ENCODE measurements at regions not wholly inside any gene's neighbourhood (a gene's known extent, or its start where the extent isn't known, plus 50 kb on each side); places are given as distances from the start of the nearest gene placed in this dataset.

DNA sequence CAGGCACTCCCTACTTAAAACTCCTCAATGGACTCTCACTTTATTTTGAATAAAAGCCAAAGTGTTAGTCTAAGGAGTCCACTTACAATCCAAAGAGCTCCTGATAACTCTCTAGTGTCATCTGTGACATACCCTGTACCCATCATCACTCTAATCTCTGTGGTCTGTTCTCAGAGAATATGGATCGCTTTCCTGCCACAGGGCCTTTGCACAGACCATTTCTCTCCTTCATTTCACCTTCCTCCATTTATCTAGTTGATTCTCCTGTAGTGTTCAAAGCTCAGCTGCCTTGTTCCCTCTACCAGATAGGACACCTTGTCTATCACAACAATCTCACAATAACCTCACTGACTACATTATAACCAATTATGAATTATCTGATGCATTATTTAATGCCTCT lies 185.4 kb upstream of the KBTBD8 start:
- no CpG with 5 or more reads among the region's 1 CpG for WGBS, 2 donors (ENCODE audit: extremely low coverage in 2 of 2, insufficient read length in 2 of 2, insufficient replicate concordance in 1 of 2)
- Histone ChIP-seq H3K79me1 (ENCODE audit: low read depth, low read length) (no peaks in the 10 kb centered on the region), H3K27me3 (ENCODE audit: control insufficient read depth in 3 of 3, insufficient read depth in 3 of 3, low read depth in 1 of 3, low read length in 3 of 3) (no peaks in the 10 kb centered on the region), H2BK15ac (ENCODE audit: low read length) (no peak overlapping the region), H2AK5ac (ENCODE audit: low read depth, low read length) (no peak overlapping the region), H3K4ac (ENCODE audit: low read length) (no peak overlapping the region), H2AFZ (ENCODE audit: low read length) (no peak overlapping the region), H3K9ac (ENCODE audit: low read depth, low read length, poor library complexity) (no peak overlapping the region), H3K36me3 (replicated peaks in 1 of 2; ENCODE audit: control insufficient read depth in 2 of 2, insufficient read depth in 2 of 2, low read length in 2 of 2) (no peaks in the 10 kb centered on the region), H3K4me1 (ENCODE audit: control insufficient read depth in 2 of 2, insufficient read depth in 1 of 2, low read depth in 1 of 2, low read length in 2 of 2) (no peaks in the 10 kb centered on the region), H3K14ac (ENCODE audit: low read length) (no peak overlapping the region), H3K23ac (ENCODE audit: low read depth, low read length, poor library complexity) (no peak overlapping the region), H2BK120ac (ENCODE audit: low read depth, low read length) (no peak overlapping the region), H3K4me3 (ENCODE audit: low read length in 2 of 2) (no peak overlapping the region), H3K9me3 (replicated peaks in 1 of 2; ENCODE audit: control insufficient read depth in 2 of 2, insufficient read depth in 1 of 2, low read depth in 1 of 2, low read length in 2 of 2) (no peaks in the 10 kb centered on the region), H4K91ac (ENCODE audit: low read depth, low read length, poor library complexity) (no peak overlapping the region), H2BK12ac (ENCODE audit: low read length) (no peak overlapping the region), H3K27ac (replicated peaks; ENCODE audit: low read length) (no peak overlapping the region), H3K4me2 (ENCODE audit: insufficient read depth, low read length, poor library complexity, severe bottlenecking) (no peak overlapping the region), H3K18ac (ENCODE audit: low read length) (no peak overlapping the region), H4K8ac (ENCODE audit: low read depth, low read length) (no peak overlapping the region), H2BK5ac (ENCODE audit: low read length) (no peak overlapping the region)
- no peak for DNase-seq (ENCODE audit: low spot score)

DNA sequence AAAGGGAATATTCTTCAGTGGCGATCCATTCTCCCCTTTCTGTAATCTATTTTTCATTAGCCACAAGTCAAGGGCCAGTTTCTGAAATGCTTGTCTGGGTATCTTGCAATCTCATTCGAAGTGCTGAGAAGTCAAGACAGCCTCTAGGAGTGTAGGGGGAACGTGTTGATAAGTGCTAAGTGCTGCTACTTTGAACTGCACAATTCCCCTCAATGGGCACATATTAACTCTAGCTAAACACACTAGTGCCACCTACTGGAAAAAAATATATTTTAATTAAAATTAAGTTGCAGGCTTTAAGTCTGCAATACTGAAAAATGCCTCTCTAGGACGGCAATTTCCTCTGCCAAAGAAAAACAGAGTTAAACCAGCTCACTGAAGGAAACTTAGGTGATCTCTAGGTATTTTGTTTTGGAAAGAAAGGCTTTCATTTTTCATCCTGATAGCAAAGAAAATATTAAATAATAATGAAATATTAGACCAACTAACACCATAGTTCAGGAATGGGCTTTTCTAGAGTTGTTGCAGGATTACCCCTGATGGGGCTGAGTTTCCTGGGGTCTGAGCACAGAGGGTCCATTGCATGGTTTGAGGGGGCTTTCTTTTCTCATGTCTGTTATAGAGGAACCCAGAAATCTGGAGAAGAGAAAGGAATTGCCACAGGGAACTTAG lies 181.9 kb upstream of the KBTBD8 start:
- Histone ChIP-seq H2BK15ac (ENCODE audit: low read length) (no peak overlapping the region), H2AFZ (ENCODE audit: low read length) (no peak overlapping the region), H3K18ac (ENCODE audit: low read length) (no peak overlapping the region), H3K36me3 (replicated peaks in 1 of 2; ENCODE audit: control insufficient read depth in 2 of 2, insufficient read depth in 2 of 2, low read length in 2 of 2) (no peaks in the 10 kb centered on the region), H3K27ac (replicated peaks; ENCODE audit: low read length) (no peak overlapping the region), H2BK12ac (ENCODE audit: low read length) (no peak overlapping the region), H2AK5ac (ENCODE audit: low read depth, low read length) (no peak overlapping the region), H2BK5ac (ENCODE audit: low read length) (no peak overlapping the region), H3K9me3 (replicated peaks in 1 of 2; ENCODE audit: control insufficient read depth in 2 of 2, insufficient read depth in 1 of 2, low read depth in 1 of 2, low read length in 2 of 2) (no peaks in the 10 kb centered on the region), H3K79me1 (ENCODE audit: low read depth, low read length) (no peaks in the 10 kb centered on the region), H4K8ac (ENCODE audit: low read depth, low read length) (no peak overlapping the region), H2BK120ac (ENCODE audit: low read depth, low read length) (no peak overlapping the region), H3K4ac (ENCODE audit: low read length) (no peak overlapping the region), H3K4me3 (ENCODE audit: low read length in 2 of 2) (no peak overlapping the region), H3K23ac (ENCODE audit: low read depth, low read length, poor library complexity) (no peak overlapping the region), H4K91ac (ENCODE audit: low read depth, low read length, poor library complexity) (no peak overlapping the region), H3K9ac (ENCODE audit: low read depth, low read length, poor library complexity) (no peak overlapping the region), H3K4me1 (ENCODE audit: control insufficient read depth in 2 of 2, insufficient read depth in 1 of 2, low read depth in 1 of 2, low read length in 2 of 2) (peaks cover 8 to 15% of the 10 kb centered on the region in 2 donors), H3K4me2 (ENCODE audit: insufficient read depth, low read length, poor library complexity, severe bottlenecking) (no peak overlapping the region), H3K27me3 (ENCODE audit: control insufficient read depth in 3 of 3, insufficient read depth in 3 of 3, low read depth in 1 of 3, low read length in 3 of 3) (no peaks in the 10 kb centered on the region), H3K14ac (ENCODE audit: low read length) (no peak overlapping the region)
- WGBS, 2 donors (ENCODE audit: extremely low coverage in 2 of 2, insufficient read length in 2 of 2, insufficient replicate concordance in 1 of 2) = no CpG with 5 or more reads among the region's 4 CpGs
- peak; percentile 30 for DNase-seq (ENCODE audit: low spot score)

DNA sequence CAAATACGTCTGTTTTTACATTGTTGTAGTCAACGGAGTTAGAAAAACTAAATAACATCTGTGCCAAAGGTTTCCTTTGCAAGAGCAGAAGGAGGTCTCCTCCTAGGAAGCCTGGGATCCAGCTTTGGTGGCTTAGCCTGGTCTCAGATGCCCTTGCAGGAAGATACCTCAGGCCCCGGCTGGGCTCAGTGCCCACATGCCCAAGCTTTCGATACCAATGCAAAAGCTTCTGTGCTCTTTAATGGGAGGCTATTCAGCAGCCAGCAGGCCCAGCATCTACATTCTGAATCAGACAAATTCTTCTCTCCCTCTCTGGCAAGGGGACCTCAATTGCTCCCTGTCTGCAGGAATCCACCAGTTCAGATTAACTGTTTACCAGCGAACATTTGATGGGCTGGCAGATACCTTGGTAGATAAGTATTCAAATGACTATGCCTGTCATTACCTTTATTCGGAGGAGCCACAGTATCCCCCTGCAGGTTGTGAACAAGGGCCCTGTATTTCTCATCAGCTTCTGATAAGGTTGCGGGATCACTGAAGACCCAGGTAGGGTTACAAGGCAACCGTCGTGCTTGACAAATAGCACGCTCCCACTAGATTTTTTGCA lies 180.1 kb upstream of the KBTBD8 start:
- Histone ChIP-seq H2BK12ac (ENCODE audit: low read length) (no peak overlapping the region), H3K23ac (ENCODE audit: low read depth, low read length, poor library complexity) (no peak overlapping the region), H3K27me3 (ENCODE audit: control insufficient read depth in 3 of 3, insufficient read depth in 3 of 3, low read depth in 1 of 3, low read length in 3 of 3) (no peaks in the 10 kb centered on the region), H2BK15ac (ENCODE audit: low read length) (no peak overlapping the region), H3K4me2 (ENCODE audit: insufficient read depth, low read length, poor library complexity, severe bottlenecking) (no peak overlapping the region), H3K9me3 (replicated peaks in 1 of 2; ENCODE audit: control insufficient read depth in 2 of 2, insufficient read depth in 1 of 2, low read depth in 1 of 2, low read length in 2 of 2) (no peaks in the 10 kb centered on the region), H3K4me1 (ENCODE audit: control insufficient read depth in 2 of 2, insufficient read depth in 1 of 2, low read depth in 1 of 2, low read length in 2 of 2) (peaks cover 8 to 15% of the 10 kb centered on the region in 2 donors), H3K9ac (ENCODE audit: low read depth, low read length, poor library complexity) (no peak overlapping the region), H4K8ac (ENCODE audit: low read depth, low read length) (no peak overlapping the region), H3K79me1 (ENCODE audit: low read depth, low read length) (no peaks in the 10 kb centered on the region), H3K14ac (ENCODE audit: low read length) (no peak overlapping the region), H3K27ac (replicated peaks; ENCODE audit: low read length) (no peak overlapping the region), H3K18ac (ENCODE audit: low read length) (peak overlapping the region; percentile 68), H4K91ac (ENCODE audit: low read depth, low read length, poor library complexity) (no peak overlapping the region), H2AFZ (ENCODE audit: low read length) (no peak overlapping the region), H2BK5ac (ENCODE audit: low read length) (no peak overlapping the region), H3K4me3 (ENCODE audit: low read length in 2 of 2) (no peak overlapping the region), H2AK5ac (ENCODE audit: low read depth, low read length) (no peak overlapping the region), H3K4ac (ENCODE audit: low read length) (no peak overlapping the region), H2BK120ac (ENCODE audit: low read depth, low read length) (no peak overlapping the region), H3K36me3 (replicated peaks in 1 of 2; ENCODE audit: control insufficient read depth in 2 of 2, insufficient read depth in 2 of 2, low read length in 2 of 2) (no peaks in the 10 kb centered on the region)
- DNase-seq (ENCODE audit: low spot score) = no peak
- no CpG with 5 or more reads among the region's 10 CpGs for WGBS, 2 donors (ENCODE audit: extremely low coverage in 2 of 2, insufficient read length in 2 of 2, insufficient replicate concordance in 1 of 2)

DNA sequence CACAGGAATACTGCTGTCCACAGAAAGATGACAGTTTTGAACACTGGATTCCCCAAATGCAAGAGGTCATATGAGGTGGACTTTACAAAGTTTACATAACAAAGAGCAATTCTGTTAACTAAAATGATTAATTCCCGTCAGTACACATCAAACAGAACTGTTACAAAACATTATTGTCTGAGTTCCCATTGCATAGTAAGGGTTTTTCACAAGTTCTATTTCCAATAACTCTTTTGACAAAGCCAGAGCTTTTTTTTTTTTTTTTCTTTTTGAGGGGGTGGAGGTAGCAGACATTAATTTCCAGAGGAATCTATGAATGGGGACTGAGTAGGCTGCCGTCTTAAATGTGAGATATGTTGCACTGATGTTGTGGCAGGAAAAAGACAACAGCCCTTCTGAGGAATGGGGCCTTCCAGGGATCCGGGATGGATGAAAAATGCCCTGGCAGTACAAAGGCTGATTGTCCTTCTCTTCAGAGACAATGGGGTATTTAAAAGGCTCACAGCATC lies 178.1 kb upstream of the KBTBD8 start:
- no peak overlapping the region for H3K9ac ChIP-seq (ENCODE audit: low read depth, low read length, poor library complexity)
- no peaks in the 10 kb centered on the region for H3K9me3 ChIP-seq (replicated peaks in 1 of 2; ENCODE audit: control insufficient read depth in 2 of 2, insufficient read depth in 1 of 2, low read depth in 1 of 2, low read length in 2 of 2)
- H3K18ac ChIP-seq (ENCODE audit: low read length) = no peak overlapping the region
- no peak overlapping the region for H3K4ac ChIP-seq (ENCODE audit: low read length)
- peaks cover 8 to 15% of the 10 kb centered on the region in 2 donors for H3K4me1 ChIP-seq (ENCODE audit: control insufficient read depth in 2 of 2, insufficient read depth in 1 of 2, low read depth in 1 of 2, low read length in 2 of 2)
- no peaks in the 10 kb centered on the region for H3K36me3 ChIP-seq (replicated peaks in 1 of 2; ENCODE audit: control insufficient read depth in 2 of 2, insufficient read depth in 2 of 2, low read length in 2 of 2)
- no peak overlapping the region for H4K91ac ChIP-seq (ENCODE audit: low read depth, low read length, poor library complexity)
- no peak overlapping the region for H3K27ac ChIP-seq (replicated peaks; ENCODE audit: low read length)
- H2BK5ac ChIP-seq (ENCODE audit: low read length) = no peak overlapping the region
- H3K23ac ChIP-seq (ENCODE audit: low read depth, low read length, poor library complexity) = no peak overlapping the region
- no CpG with 5 or more reads among the region's 3 CpGs for WGBS, 2 donors (ENCODE audit: extremely low coverage in 2 of 2, insufficient read length in 2 of 2, insufficient replicate concordance in 1 of 2)
- no peak overlapping the region for H3K4me2 ChIP-seq (ENCODE audit: insufficient read depth, low read length, poor library complexity, severe bottlenecking)
- H4K8ac ChIP-seq (ENCODE audit: low read depth, low read length) = no peak overlapping the region
- H2BK15ac ChIP-seq (ENCODE audit: low read length) = no peak overlapping the region
- H2AFZ ChIP-seq (ENCODE audit: low read length) = peak overlapping the region; percentile 4
- H3K79me1 ChIP-seq (ENCODE audit: low read depth, low read length) = no peaks in the 10 kb centered on the region
- H2AK5ac ChIP-seq (ENCODE audit: low read depth, low read length) = no peak overlapping the region
- no peak overlapping the region for H3K4me3 ChIP-seq (ENCODE audit: low read length in 2 of 2)
- H3K14ac ChIP-seq (ENCODE audit: low read length) = no peak overlapping the region
- no peak overlapping the region for H2BK120ac ChIP-seq (ENCODE audit: low read depth, low read length)
- DNase-seq (ENCODE audit: low spot score) = no peak
- H3K27me3 ChIP-seq (ENCODE audit: control insufficient read depth in 3 of 3, insufficient read depth in 3 of 3, low read depth in 1 of 3, low read length in 3 of 3) = no peaks in the 10 kb centered on the region
- no peak overlapping the region for H2BK12ac ChIP-seq (ENCODE audit: low read length)

Data from neuronal stem cell (in vitro differentiated cells).